ENCODE measurements at regions not wholly inside any gene's neighbourhood (a gene's known extent, or its start where the extent isn't known, plus 50 kb on each side); places are given as distances from the start of the nearest gene placed in this dataset.

GRCh38 chr16:52928955-52929354 is 123.7 kb downstream of the CHD9NB start:
- TF ChIP-seq CTCF (IDR thresholded peaks at IDR 0.05; ENCODE audit: low read length), result no peak
- TF ChIP-seq EZH2 (optimal IDR thresholded peaks at IDR 0.05; ENCODE audit: low read depth, low read length), result no peak
